Chondrocyte (in vitro differentiated cells): ENCODE measurements at regions not wholly inside any gene's neighbourhood (a gene's known extent, or its start where the extent isn't known, plus 50 kb on each side); places are given as distances from the start of the nearest gene placed in this dataset.
A peak's percentile ranks its signal among the peaks of the same experiment; 100 is the strongest.

ENCODE experiments used
- DNase-seq: peaks from one replicate; pipeline ENCODE4 v3.0.0; 2021; ENCODE audit warnings: mixed read lengths, low spot score
- H3K27ac Mint-ChIP-seq: one replicate; pipeline ENCODE4 v1.8.0; 2021; ENCODE audit warnings: mild to moderate bottlenecking, moderate library complexity, mixed read lengths; ENCODE audit not compliant: unreplicated experiment
- H3K27me3 Mint-ChIP-seq: 2 replicates; pipeline ENCODE4 v1.8.0; 2021; ENCODE audit warnings: low read depth, mixed read lengths
- H3K36me3 Mint-ChIP-seq: 2 replicates; pipeline ENCODE4 v1.8.0; 2021; ENCODE audit warnings: low read depth, mixed read lengths
- H3K4me1 Mint-ChIP-seq: 2 replicates; pipeline ENCODE4 v1.8.0; 2021; ENCODE audit warnings: low read depth, mild to moderate bottlenecking, mixed read lengths
- H3K4me3 Mint-ChIP-seq: one replicate; pipeline ENCODE4 v1.8.0; 2021; ENCODE audit warnings: mild to moderate bottlenecking, moderate library complexity, mixed read lengths; ENCODE audit not compliant: unreplicated experiment
- H3K9me3 Mint-ChIP-seq: 2 replicates; pipeline ENCODE4 v1.8.0; 2021; ENCODE audit warnings: low read depth, mixed read lengths
- TF ChIP-seq, protein P1 (sequence below): fragments of 200-600 bp; sonication (generic); IDR thresholded peaks from 2 replicates; pipeline ENCODE4 v1.5.0; 2021; ENCODE audit warnings: antibody characterized with exemption, mild to moderate bottlenecking, moderate library complexity

DNA sequence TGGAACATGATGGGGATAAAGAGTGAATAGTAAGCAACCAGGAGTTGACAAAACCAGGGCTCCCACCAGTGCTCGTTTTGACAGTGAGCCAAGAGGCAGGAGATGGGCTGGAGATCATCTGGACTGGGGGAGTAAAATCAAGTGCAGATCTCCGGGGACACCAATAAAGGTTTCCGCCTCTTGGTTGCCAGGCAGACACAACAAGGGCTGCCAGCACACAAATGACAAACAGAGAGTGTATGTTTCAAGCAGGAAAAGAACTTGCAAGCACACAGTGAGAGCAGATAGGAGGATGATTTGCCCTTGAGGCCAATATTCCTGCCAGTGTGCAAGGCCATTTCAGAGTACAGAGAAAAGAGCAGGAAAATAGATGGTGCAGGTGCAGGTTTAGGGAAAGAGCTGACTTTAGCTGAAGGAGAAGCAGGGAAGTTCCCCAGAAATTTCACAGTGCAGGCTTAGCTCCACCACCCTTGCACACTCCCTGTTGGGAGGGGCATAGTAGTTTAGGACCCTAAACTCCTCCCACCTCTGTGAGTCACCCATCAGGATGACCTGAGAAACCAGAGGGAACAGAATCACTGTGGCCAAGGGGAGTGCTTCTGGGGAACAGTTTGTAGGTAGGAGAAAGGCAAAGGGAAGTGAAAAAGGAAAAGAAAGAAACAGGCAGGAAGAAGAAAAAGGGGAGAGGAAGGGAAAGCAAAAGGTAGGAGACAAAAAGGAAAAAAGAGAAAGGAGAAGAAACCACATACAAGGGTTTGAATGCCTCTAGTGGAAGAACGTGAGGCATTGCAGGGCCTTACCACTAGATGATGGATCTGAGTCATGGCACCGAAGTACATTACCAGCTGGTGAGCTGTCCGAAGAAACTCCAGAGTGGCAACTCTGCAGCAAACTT lies 404.4 kb downstream of the SLC6A15 start:
- Mint-ChIP-seq H3K36me3 (peaks cover 1% of the 10 kb centered on the region), H3K27me3 (no peaks in the 10 kb centered on the region), H3K4me3 (no peak overlapping the region), H3K9me3 (no peaks in the 10 kb centered on the region), H3K4me1 (peaks cover 13% of the 10 kb centered on the region), H3K27ac (no peak overlapping the region)
- TF ChIP-seq, protein P1, sequence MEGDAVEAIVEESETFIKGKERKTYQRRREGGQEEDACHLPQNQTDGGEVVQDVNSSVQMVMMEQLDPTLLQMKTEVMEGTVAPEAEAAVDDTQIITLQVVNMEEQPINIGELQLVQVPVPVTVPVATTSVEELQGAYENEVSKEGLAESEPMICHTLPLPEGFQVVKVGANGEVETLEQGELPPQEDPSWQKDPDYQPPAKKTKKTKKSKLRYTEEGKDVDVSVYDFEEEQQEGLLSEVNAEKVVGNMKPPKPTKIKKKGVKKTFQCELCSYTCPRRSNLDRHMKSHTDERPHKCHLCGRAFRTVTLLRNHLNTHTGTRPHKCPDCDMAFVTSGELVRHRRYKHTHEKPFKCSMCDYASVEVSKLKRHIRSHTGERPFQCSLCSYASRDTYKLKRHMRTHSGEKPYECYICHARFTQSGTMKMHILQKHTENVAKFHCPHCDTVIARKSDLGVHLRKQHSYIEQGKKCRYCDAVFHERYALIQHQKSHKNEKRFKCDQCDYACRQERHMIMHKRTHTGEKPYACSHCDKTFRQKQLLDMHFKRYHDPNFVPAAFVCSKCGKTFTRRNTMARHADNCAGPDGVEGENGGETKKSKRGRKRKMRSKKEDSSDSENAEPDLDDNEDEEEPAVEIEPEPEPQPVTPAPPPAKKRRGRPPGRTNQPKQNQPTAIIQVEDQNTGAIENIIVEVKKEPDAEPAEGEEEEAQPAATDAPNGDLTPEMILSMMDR = peak; percentile 44
- no peak for DNase-seq

DNA sequence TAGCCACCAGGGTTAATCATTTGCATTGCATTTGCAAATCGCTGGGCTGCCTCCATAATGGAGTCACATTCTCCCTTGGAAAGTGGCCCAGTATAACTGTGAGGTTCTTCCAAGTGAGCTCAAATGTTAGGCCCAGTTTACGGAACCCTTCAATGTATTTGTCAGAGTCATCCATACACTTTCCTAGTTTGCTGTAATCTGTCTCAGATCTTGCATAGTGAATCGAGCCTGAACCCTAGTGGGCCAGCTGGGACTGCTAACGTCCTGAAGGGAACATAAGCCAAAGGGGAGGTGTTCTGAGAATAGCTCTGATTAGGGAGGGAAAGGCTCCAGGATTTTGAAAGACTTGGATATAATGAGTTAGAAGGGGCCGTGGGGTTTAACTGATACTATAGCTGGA lies 406.3 kb downstream of the SLC6A15 start:
- Mint-ChIP-seq H3K27me3 (no peaks in the 10 kb centered on the region), H3K4me3 (no peak overlapping the region), H3K4me1 (peaks cover 17% of the 10 kb centered on the region), H3K27ac (no peak overlapping the region), H3K9me3 (no peaks in the 10 kb centered on the region), H3K36me3 (peaks cover 1% of the 10 kb centered on the region)
- DNase-seq = no peak
- TF ChIP-seq, protein P1 = no peak

GRCh38 chr12:84502907-84503787 lies 409.5 kb downstream of the SLC6A15 start:
- no peak for DNase-seq
- Mint-ChIP-seq H3K9me3 (no peaks in the 10 kb centered on the region), H3K27me3 (no peaks in the 10 kb centered on the region), H3K4me1 (peaks cover 8% of the 10 kb centered on the region), H3K4me3 (no peak overlapping the region), H3K36me3 (peaks cover 1% of the 10 kb centered on the region), H3K27ac (no peak overlapping the region)
- TF ChIP-seq, protein P1 = peak; percentile 74

DNA sequence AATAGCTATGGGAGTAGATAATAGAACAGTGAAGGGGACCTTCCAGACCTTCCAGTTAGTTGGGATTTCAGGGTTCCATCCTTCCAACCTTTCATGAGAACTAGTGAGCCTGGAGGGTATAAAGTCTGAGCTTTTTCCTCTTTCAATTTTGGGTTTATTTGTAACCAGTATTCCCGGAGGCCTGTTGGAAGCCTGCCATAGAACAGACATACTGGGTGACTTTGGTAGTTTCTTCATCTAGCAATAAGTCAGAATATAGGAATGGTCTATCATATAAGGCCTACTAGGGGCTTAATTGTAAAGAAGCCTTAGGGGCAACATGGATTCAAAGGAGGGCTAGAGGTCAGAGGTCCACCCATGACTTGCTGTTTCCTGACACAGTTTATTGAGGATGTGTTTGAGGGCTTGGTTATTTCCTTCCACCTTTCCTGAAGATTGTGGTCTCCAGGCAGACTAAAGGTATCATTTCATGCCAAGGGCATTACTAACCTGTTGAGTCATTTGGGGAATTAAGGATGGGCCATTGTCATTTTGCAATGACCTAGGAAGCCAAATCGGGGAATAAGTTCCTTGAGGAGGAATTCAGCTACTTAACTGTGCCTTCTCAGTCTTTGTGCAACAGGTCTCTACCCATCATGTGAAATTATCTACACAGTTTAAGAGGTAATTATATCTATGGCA lies 410.3 kb downstream of the SLC6A15 start:
- TF ChIP-seq, protein P1 = no peak
- no peak for DNase-seq
- peaks cover 1% of the 10 kb centered on the region for H3K36me3 Mint-ChIP-seq
- H3K4me1 Mint-ChIP-seq = peaks cover 4% of the 10 kb centered on the region
- H3K27me3 Mint-ChIP-seq = no peaks in the 10 kb centered on the region
- no peak overlapping the region for H3K4me3 Mint-ChIP-seq
- no peaks in the 10 kb centered on the region for H3K9me3 Mint-ChIP-seq
- H3K27ac Mint-ChIP-seq = no peak overlapping the region

DNA sequence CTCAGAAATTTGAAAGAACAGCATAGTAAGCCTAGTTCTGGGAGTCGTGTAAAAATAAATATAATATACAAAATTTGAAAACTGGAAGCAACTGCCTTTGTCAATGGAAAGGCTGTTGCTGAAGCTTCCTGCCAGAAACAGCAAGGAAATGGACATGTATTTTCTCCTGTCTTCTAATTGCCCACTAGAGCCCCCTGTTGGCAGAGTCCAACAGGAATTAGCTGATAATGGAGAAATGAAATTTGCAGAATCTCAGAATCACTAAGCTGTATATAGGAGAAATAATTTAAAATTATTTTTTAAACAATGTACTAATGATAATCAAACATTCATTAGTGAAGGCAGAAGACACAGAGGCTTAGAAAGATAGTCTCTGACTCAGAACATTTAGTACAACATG lies 414.8 kb downstream of the SLC6A15 start:
- Mint-ChIP-seq H3K4me1 (no peaks in the 10 kb centered on the region), H3K4me3 (no peak overlapping the region), H3K36me3 (no peaks in the 10 kb centered on the region), H3K27me3 (no peaks in the 10 kb centered on the region), H3K9me3 (no peaks in the 10 kb centered on the region), H3K27ac (no peak overlapping the region)
- TF ChIP-seq, protein P1 = peak; percentile 9
- DNase-seq = no peak
